ENCODE measurements at regions not wholly inside any gene's neighbourhood (a gene's known extent, or its start where the extent isn't known, plus 50 kb on each side); places are given as distances from the start of the nearest gene placed in this dataset.

GRCh38 chr3:103410231-103410630 is 975.4 kb downstream of the ZPLD1 start:
- FAIRE-seq (no peak), ATAC-seq (no peak), DNase-seq (ENCODE audit: low read depth in 1 of 2, low spot score in 1 of 2) (no peak)
- TF ChIP-seq USF2 (IDR thresholded peaks at IDR 0.05), result no peak
- no peak for TF ChIP-seq HOXB13 (CRISPR knock-in tag; IDR thresholded peaks at IDR 0.05; ENCODE audit: low read depth)
- TF ChIP-seq POLR2A (IDR thresholded peaks at IDR 0.05; ENCODE audit: low read length), result no peak
- no peak for TF ChIP-seq EP300 (IDR thresholded peaks at IDR 0.05)
- no peak for TF ChIP-seq KDM1A (IDR thresholded peaks at IDR 0.05; ENCODE audit: low read depth)
- TF ChIP-seq HDAC2 (IDR thresholded peaks at IDR 0.05), result no peak
- no peak for TF ChIP-seq JUNB (IDR thresholded peaks at IDR 0.05)
- no peak for TF ChIP-seq TP53 (CRISPR knock-in tag; IDR thresholded peaks at IDR 0.05)
- H3K4me3 ChIP-seq, result no peak overlapping the region
- no peak overlapping the region for H3K27ac ChIP-seq
- H3K4me1 ChIP-seq, result no peaks in the 10 kb centered on the region
- no peaks in the 10 kb centered on the region; the same call in 2 of the 3 replicates for H3K9me3 ChIP-seq
- POLR2A ChIA-PET, result no interaction called here
- 48% methylated on average over 16 of the region's 17 CpGs for WGBS (ENCODE audit: missing lambda C conversion rate)
- no peak overlapping the region for H3K4me2 ChIP-seq
- CTCF ChIA-PET, result no interaction called here

- WGBS (ENCODE audit: missing lambda C conversion rate), result 21% methylated on average over 3 of the region's 3 CpGs
These were observed 986.6 kb downstream of the ZPLD1 start for GRCh38 chr3:103421460-103421859.

More at GRCh38 chr3:103421460-103421859, 986.6 kb downstream of the ZPLD1 start:
- ATAC-seq (no peak), FAIRE-seq (no peak), DNase-seq (ENCODE audit: low read depth in 1 of 2, low spot score in 1 of 2) (no peak)
- Histone ChIP-seq H3K27ac (no peak overlapping the region), H3K4me2 (no peak overlapping the region), H3K4me3 (no peak overlapping the region), H3K9me3 (no peaks in the 10 kb centered on the region), H3K4me1 (no peaks in the 10 kb centered on the region)
- TF ChIP-seq ESRRA (IDR thresholded peaks at IDR 0.05; ENCODE audit: borderline replicate concordance, low read length) (no peak), EHMT2 (IDR thresholded peaks at IDR 0.05; ENCODE audit: low read depth) (no peak), CHD4 (IDR thresholded peaks at IDR 0.05; ENCODE audit: borderline replicate concordance) (no peak), NR3C1 (IDR thresholded peaks at IDR 0.05) (no peak), CBX2 (IDR thresholded peaks at IDR 0.05; ENCODE audit: borderline replicate concordance, low read depth) (no peak), POLR2A (IDR thresholded peaks at IDR 0.05; ENCODE audit: low read length) (no peak), NFE2L2 (conservative IDR thresholded peaks at IDR 0.05; ENCODE audit: low read length) (no peak), BHLHE40 (IDR thresholded peaks at IDR 0.05; ENCODE audit: low read depth, low read length) (no peak), HES2 (IDR thresholded peaks at IDR 0.05) (no peak), TP53 (CRISPR knock-in tag; IDR thresholded peaks at IDR 0.05) (no peak), REST (IDR thresholded peaks at IDR 0.05) (no peak), JUN (IDR thresholded peaks at IDR 0.05) (no peak), MAFK (IDR thresholded peaks at IDR 0.05; ENCODE audit: partially characterized antibody) (no peak), NPAS2 (CRISPR knock-in tag; IDR thresholded peaks at IDR 0.05; ENCODE audit: borderline replicate concordance) (no peak), ZNF302 (CRISPR knock-in tag; IDR thresholded peaks at IDR 0.05) (no peak), ZSCAN20 (CRISPR knock-in tag; IDR thresholded peaks at IDR 0.05) (no peak), RAD21 (conservative IDR thresholded peaks at IDR 0.05 in 1 of 2, IDR thresholded peaks at IDR 0.05 in 1 of 2) (no peak), BCL3 (IDR thresholded peaks at IDR 0.05) (no peak)
- ChIA-PET CTCF (no interaction called here), POLR2A (no interaction called here)

Data from A549 (cell line).